Gastrocnemius medialis (tissue), 4 donors: ENCODE measurements at regions not wholly inside any gene's neighbourhood (a gene's known extent, or its start where the extent isn't known, plus 50 kb on each side); places are given as distances from the start of the nearest gene placed in this dataset.

Source experiments
- ATAC-seq, 2 donors: fragments of 150-250 bp; one replicate each; pipeline ENCODE4 v1.9.1; 2016
- DNase-seq, 2 donors: peaks; one replicate each; pipeline ENCODE4 v3.0.0-alpha.2; 2019
- H3K27ac ChIP-seq, 4 donors: fragments of 200-600 bp; sonication (generic); 1 replicate in 1 of 4; 2 replicates in 3 of 4; pipeline ENCODE4 v1.5.1; 2016 to 2018; ENCODE audit warnings: mild to moderate bottlenecking in 2 of 4, moderate library complexity in 1 of 4
- H3K27me3 ChIP-seq, 3 donors: fragments of 200-600 bp; sonication (generic) in 2 of 3; 1 replicate in 1 of 3; 2 replicates in 2 of 3; pipeline versions ENCODE4 v1.5.1 to v1.6.0; 2016 to 2019; ENCODE audit warnings: mild to moderate bottlenecking in 1 of 3, moderate library complexity in 1 of 3
- H3K36me3 ChIP-seq, 2 donors: fragments of 200-600 bp; sonication (generic) in 1 of 2; one replicate each; pipeline ENCODE4 v1.5.1; 2017 to 2018
- H3K4me1 ChIP-seq, 2 donors: fragments of 200-600 bp; sonication (generic) in 1 of 2; one replicate each; pipeline ENCODE4 v1.5.1; 2016 to 2017; ENCODE audit warnings: mild to moderate bottlenecking in 2 of 2
- H3K4me3 ChIP-seq, 4 donors: fragments of 200-600 bp; sonication (generic) in 3 of 4; 1 replicate in 1 of 4; 2 replicates in 3 of 4; pipeline ENCODE4 v1.5.1; 2016 to 2019; ENCODE audit warnings: mild to moderate bottlenecking in 2 of 4
- H3K9me3 ChIP-seq, 3 donors: fragments of 200-600 bp; sonication (generic) in 2 of 3; 1 replicate in 1 of 3; 2 replicates in 2 of 3; pipeline ENCODE4 v1.5.1; 2016 to 2019
- POLR2A ChIP-seq, 2 donors: fragments of 450-650 bp; IDR thresholded peaks; one replicate each; pipeline ENCODE4 v1.6.1; 2017; ENCODE audit warnings: antibody characterized with exemption in 2 of 2, mild to moderate bottlenecking in 2 of 2, moderate library complexity in 2 of 2
- in situ Hi-C, 4 donors: fragments of 200-750 bp; cut with MboI; loops; one replicate each; pipeline versions ENCODE4 v1.15.0 to v1.8.0; 2017; ENCODE audit warnings: low sequenced_read_pairs in 4 of 4
- intact Hi-C: fragments of 100-400 bp; cut with DNase I; formaldehyde crosslinking; loops from one replicate; pipeline ENCODE4 v1.15.1; 2023; ENCODE audit warnings: low total_unique reads
- TF ChIP-seq, protein P1 (sequence below), 5 experiments: fragments of 450-650 bp in 3 of 5; fragments of 200-600 bp in 2 of 5; sonication (generic) in 2 of 5; IDR thresholded peaks in 4 of 5; conservative IDR thresholded peaks in 1 of 5; 1 replicate in 4 of 5; 2 replicates in 1 of 5; pipeline ENCODE4 v1.5.1; 2016 to 2019; ENCODE audit warnings: antibody characterized with exemption in 5 of 5, mild to moderate bottlenecking in 3 of 5, moderate library complexity in 3 of 5

GRCh38 chr11:114845766-114846415 lies 167.6 kb downstream of the NXPE2 start:
- Histone ChIP-seq H3K36me3 (no peaks in the 10 kb centered on the region), H3K27me3 (no peaks in the 10 kb centered on the region), H3K27ac (no peak overlapping the region), H3K4me1 (peaks cover 6 to 19% of the 10 kb centered on the region in 2 donors), H3K4me3 (no peak overlapping the region), H3K9me3 (no peaks in the 10 kb centered on the region)
- DNase-seq, result no peak
- intact Hi-C loops (loop anchor here (5.0 kb wide), 1 partner anchor 49 kb away; no protein-coding TSS in a partner anchor), in situ Hi-C loops (no loop called here)
- ATAC-seq, result peak; percentile 15 to 23
- TF ChIP-seq, protein P1, sequence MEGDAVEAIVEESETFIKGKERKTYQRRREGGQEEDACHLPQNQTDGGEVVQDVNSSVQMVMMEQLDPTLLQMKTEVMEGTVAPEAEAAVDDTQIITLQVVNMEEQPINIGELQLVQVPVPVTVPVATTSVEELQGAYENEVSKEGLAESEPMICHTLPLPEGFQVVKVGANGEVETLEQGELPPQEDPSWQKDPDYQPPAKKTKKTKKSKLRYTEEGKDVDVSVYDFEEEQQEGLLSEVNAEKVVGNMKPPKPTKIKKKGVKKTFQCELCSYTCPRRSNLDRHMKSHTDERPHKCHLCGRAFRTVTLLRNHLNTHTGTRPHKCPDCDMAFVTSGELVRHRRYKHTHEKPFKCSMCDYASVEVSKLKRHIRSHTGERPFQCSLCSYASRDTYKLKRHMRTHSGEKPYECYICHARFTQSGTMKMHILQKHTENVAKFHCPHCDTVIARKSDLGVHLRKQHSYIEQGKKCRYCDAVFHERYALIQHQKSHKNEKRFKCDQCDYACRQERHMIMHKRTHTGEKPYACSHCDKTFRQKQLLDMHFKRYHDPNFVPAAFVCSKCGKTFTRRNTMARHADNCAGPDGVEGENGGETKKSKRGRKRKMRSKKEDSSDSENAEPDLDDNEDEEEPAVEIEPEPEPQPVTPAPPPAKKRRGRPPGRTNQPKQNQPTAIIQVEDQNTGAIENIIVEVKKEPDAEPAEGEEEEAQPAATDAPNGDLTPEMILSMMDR (IDR thresholded peaks at IDR 0.05 in 4 of 5, conservative IDR thresholded peaks at IDR 0.05 in 1 of 5), result no peak
- TF ChIP-seq POLR2A (IDR thresholded peaks at IDR 0.05), result no peak

DNA sequence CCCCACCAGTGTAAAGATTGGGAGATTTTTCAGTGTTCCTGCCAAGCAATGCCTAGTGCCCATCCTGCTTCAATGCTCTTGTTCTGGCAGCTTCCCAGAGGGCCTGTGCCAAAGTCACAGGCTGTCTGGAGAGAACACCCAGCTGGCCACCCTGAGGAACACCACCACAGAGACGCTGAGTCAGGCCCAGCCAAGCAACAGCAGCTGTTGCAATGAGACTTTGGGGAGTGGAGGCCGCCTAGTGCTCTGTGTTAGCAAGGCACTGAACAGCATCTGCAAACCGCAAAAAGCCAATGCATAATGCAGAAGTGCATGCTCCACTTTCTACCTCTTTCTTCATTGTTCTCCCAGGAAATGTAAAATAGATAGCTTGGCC lies 168.1 kb downstream of the NXPE2 start:
- intact Hi-C loops, result loop anchor here (5.0 kb wide), 1 partner anchor 49 kb away; no protein-coding TSS in a partner anchor
- in situ Hi-C loops, result no loop called here

DNA sequence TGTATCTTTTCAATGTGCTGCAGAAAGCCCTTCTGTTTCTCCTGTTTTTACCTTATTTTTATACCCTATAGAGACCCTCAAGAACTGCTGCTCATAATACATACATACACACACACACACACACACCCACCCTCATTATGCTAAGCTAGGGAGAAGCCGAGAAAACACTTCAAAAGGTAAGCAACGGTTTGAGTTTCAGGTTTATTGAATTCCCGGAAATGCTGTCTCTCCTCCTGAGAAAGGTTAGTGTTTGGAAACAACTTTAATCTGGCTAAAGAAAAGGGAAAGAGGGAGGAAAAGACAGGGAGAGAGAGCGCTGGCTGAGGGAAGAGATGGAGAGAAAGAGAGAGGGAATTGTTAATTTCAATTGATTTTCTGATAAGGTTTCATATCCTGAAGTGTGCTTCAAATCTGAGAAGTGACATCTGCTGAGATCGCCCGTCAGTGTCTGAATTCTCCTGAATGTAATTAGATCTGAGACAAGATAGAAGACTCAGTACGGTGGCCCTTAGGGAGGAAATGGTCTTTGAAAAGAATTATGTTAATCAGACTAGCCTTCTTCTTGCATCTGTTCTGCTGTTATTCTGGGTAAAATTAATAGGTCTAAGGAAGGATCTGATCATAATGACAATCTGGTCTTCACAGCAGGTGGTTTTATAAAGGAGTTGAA lies 169.1 kb downstream of the NXPE2 start:
- in situ Hi-C loops, result no loop called here
- TF ChIP-seq POLR2A (IDR thresholded peaks at IDR 0.05), result no peak
- TF ChIP-seq, protein P1 (IDR thresholded peaks at IDR 0.05 in 4 of 5, conservative IDR thresholded peaks at IDR 0.05 in 1 of 5), result no peak
- peaks cover 6 to 19% of the 10 kb centered on the region in 2 donors for H3K4me1 ChIP-seq
- no peaks in the 10 kb centered on the region for H3K9me3 ChIP-seq
- ATAC-seq (no peak), DNase-seq (no peak)
- no peaks in the 10 kb centered on the region for H3K36me3 ChIP-seq
- intact Hi-C loops, result loop anchor here (5.0 kb wide), 1 partner anchor 50 kb away; no protein-coding TSS in a partner anchor
- H3K27me3 ChIP-seq, result no peaks in the 10 kb centered on the region
- H3K4me3 ChIP-seq, result no peak overlapping the region
- H3K27ac ChIP-seq, result no peak overlapping the region

More for the DNA sequence above, 168.1 kb downstream of the NXPE2 start:
- TF ChIP-seq, protein P1 (IDR thresholded peaks at IDR 0.05 in 4 of 5, conservative IDR thresholded peaks at IDR 0.05 in 1 of 5), result peak in 4 of 5 experiments; percentile 20 to 54 (median 36)
- no peak for TF ChIP-seq POLR2A (IDR thresholded peaks at IDR 0.05)
- no peaks in the 10 kb centered on the region for H3K27me3 ChIP-seq
- H3K36me3 ChIP-seq, result no peaks in the 10 kb centered on the region
- H3K4me1 ChIP-seq, result peaks cover 6 to 19% of the 10 kb centered on the region in 2 donors
- DNase-seq (peak; percentile 80), ATAC-seq (peak; percentile 99)
- no peaks in the 10 kb centered on the region for H3K9me3 ChIP-seq
- no peak overlapping the region for H3K27ac ChIP-seq
- no peak overlapping the region for H3K4me3 ChIP-seq

- DNase-seq (no peak), ATAC-seq (no peak)
- Histone ChIP-seq H3K9me3 (no peaks in the 10 kb centered on the region), H3K36me3 (no peaks in the 10 kb centered on the region), H3K27me3 (no peaks in the 10 kb centered on the region), H3K27ac (no peak overlapping the region), H3K4me1 (peaks cover 6 to 19% of the 10 kb centered on the region in 2 donors), H3K4me3 (no peak overlapping the region)
- in situ Hi-C loops, result no loop called here
- intact Hi-C loops, result loop anchor here (5.0 kb wide), 1 partner anchor 51 kb away; no protein-coding TSS in a partner anchor
- no peak for TF ChIP-seq POLR2A (IDR thresholded peaks at IDR 0.05)
- TF ChIP-seq, protein P1 (IDR thresholded peaks at IDR 0.05 in 4 of 5, conservative IDR thresholded peaks at IDR 0.05 in 1 of 5), result no peak
These were observed 169.7 kb downstream of the NXPE2 start for GRCh38 chr11:114848027-114848426.
